ENCODE measurements at regions not wholly inside any gene's neighbourhood (a gene's known extent, or its start where the extent isn't known, plus 50 kb on each side); places are given as distances from the start of the nearest gene placed in this dataset.
A peak's percentile ranks its signal among the peaks of the same experiment; 100 is the strongest.

GRCh38 chr7:131869169-131869844 is 312.9 kb upstream of the PODXL start:
- no peak for TF ChIP-seq CTBP1 (IDR thresholded peaks at IDR 0.05; ENCODE audit: borderline replicate concordance)
- TF ChIP-seq SP1 (IDR thresholded peaks at IDR 0.05) = no peak
- TF ChIP-seq SUZ12 (IDR thresholded peaks at IDR 0.05) = no peak
- TF ChIP-seq FOXK2 (IDR thresholded peaks at IDR 0.05) = no peak
- TF ChIP-seq PKNOX1 (IDR thresholded peaks at IDR 0.05) = no peak
- no peak for TF ChIP-seq L3MBTL2 (conservative IDR thresholded peaks at IDR 0.05)
- POLR2A ChIA-PET = no interaction called here
- no peak for DNase-seq (ENCODE audit: extremely low spot score)
- CTCF ChIA-PET = interaction anchor here (2.7 kb wide), 1 partner anchor 10 kb away, joined by 10 read pairs; no protein-coding TSS in a partner anchor

GRCh38 chr7:131867461-131867860 is 311.0 kb upstream of the PODXL start:
- TF ChIP-seq FOXA1 (IDR thresholded peaks at IDR 0.05) (no peak), LEF1 (IDR thresholded peaks at IDR 0.05; ENCODE audit: borderline replicate concordance) (no peak), ZNF384 (IDR thresholded peaks at IDR 0.05) (no peak), BHLHE40 (IDR thresholded peaks at IDR 0.05; ENCODE audit: borderline replicate concordance) (no peak), FOXK2 (IDR thresholded peaks at IDR 0.05) (no peak), ELF4 (IDR thresholded peaks at IDR 0.05) (no peak), TARDBP (IDR thresholded peaks at IDR 0.05) (no peak), FOXM1 (IDR thresholded peaks at IDR 0.05; ENCODE audit: borderline replicate concordance) (no peak), ARNT (IDR thresholded peaks at IDR 0.05) (no peak)
- DNase-seq (ENCODE audit: extremely low spot score) = no peak
- ChIA-PET CTCF (interaction anchor here (2.7 kb wide), 1 partner anchor 8 kb away, joined by 10 read pairs; no protein-coding TSS in a partner anchor), POLR2A (no interaction called here)

GRCh38 chr7:131865911-131866310 is 309.5 kb upstream of the PODXL start:
- DNase-seq (ENCODE audit: extremely low spot score) = no peak
- ChIA-PET CTCF (no interaction called here), POLR2A (no interaction called here)
- no peak for TF ChIP-seq FOXM1 (IDR thresholded peaks at IDR 0.05; ENCODE audit: borderline replicate concordance)
- TF ChIP-seq FOXK2 (IDR thresholded peaks at IDR 0.05) = no peak
- TF ChIP-seq HDGF (IDR thresholded peaks at IDR 0.05; ENCODE audit: borderline replicate concordance) = no peak
- no peak for TF ChIP-seq SP1 (IDR thresholded peaks at IDR 0.05)
- no peak for TF ChIP-seq FOXA1 (IDR thresholded peaks at IDR 0.05)
- TF ChIP-seq ELF4 (IDR thresholded peaks at IDR 0.05) = no peak
- TF ChIP-seq CTBP1 (IDR thresholded peaks at IDR 0.05; ENCODE audit: borderline replicate concordance) = no peak
- no peak for TF ChIP-seq LEF1 (IDR thresholded peaks at IDR 0.05; ENCODE audit: borderline replicate concordance)
- no peak for TF ChIP-seq TARDBP (IDR thresholded peaks at IDR 0.05)
- TF ChIP-seq BHLHE40 (IDR thresholded peaks at IDR 0.05; ENCODE audit: borderline replicate concordance) = no peak
- TF ChIP-seq PKNOX1 (IDR thresholded peaks at IDR 0.05) = no peak
- no peak for TF ChIP-seq ZNF384 (IDR thresholded peaks at IDR 0.05)
- no peak for TF ChIP-seq SUZ12 (IDR thresholded peaks at IDR 0.05)
- no peak for TF ChIP-seq NFRKB (IDR thresholded peaks at IDR 0.05)
- no peak for TF ChIP-seq L3MBTL2 (conservative IDR thresholded peaks at IDR 0.05)
- TF ChIP-seq ARNT (IDR thresholded peaks at IDR 0.05) = no peak

GRCh38 chr7:131861620-131862346 is 305.4 kb upstream of the PODXL start:
- no peak for DNase-seq (ENCODE audit: extremely low spot score)
- TF ChIP-seq BHLHE40 (IDR thresholded peaks at IDR 0.05; ENCODE audit: borderline replicate concordance) (no peak), ARNT (IDR thresholded peaks at IDR 0.05) (no peak), FOXA1 (IDR thresholded peaks at IDR 0.05) (no peak), SP1 (IDR thresholded peaks at IDR 0.05) (no peak), FOXM1 (IDR thresholded peaks at IDR 0.05; ENCODE audit: borderline replicate concordance) (no peak), ELF4 (IDR thresholded peaks at IDR 0.05) (no peak), FOXK2 (IDR thresholded peaks at IDR 0.05) (no peak), ZNF384 (IDR thresholded peaks at IDR 0.05) (no peak), PKNOX1 (IDR thresholded peaks at IDR 0.05) (no peak), HDGF (IDR thresholded peaks at IDR 0.05; ENCODE audit: borderline replicate concordance) (no peak), TARDBP (IDR thresholded peaks at IDR 0.05) (no peak), LEF1 (IDR thresholded peaks at IDR 0.05; ENCODE audit: borderline replicate concordance) (no peak), SUZ12 (IDR thresholded peaks at IDR 0.05) (no peak), CTBP1 (IDR thresholded peaks at IDR 0.05; ENCODE audit: borderline replicate concordance) (no peak), NFRKB (IDR thresholded peaks at IDR 0.05) (no peak), L3MBTL2 (conservative IDR thresholded peaks at IDR 0.05) (no peak)
- CTCF ChIA-PET = no interaction called here
- POLR2A ChIA-PET = no interaction called here

- TF ChIP-seq PKNOX1 (IDR thresholded peaks at IDR 0.05) (no peak), TARDBP (IDR thresholded peaks at IDR 0.05) (no peak), CTBP1 (IDR thresholded peaks at IDR 0.05; ENCODE audit: borderline replicate concordance) (no peak), FOXM1 (IDR thresholded peaks at IDR 0.05; ENCODE audit: borderline replicate concordance) (no peak), L3MBTL2 (conservative IDR thresholded peaks at IDR 0.05) (no peak), LEF1 (IDR thresholded peaks at IDR 0.05; ENCODE audit: borderline replicate concordance) (no peak), SP1 (IDR thresholded peaks at IDR 0.05) (no peak), BHLHE40 (IDR thresholded peaks at IDR 0.05; ENCODE audit: borderline replicate concordance) (no peak), FOXK2 (IDR thresholded peaks at IDR 0.05) (no peak), SUZ12 (IDR thresholded peaks at IDR 0.05) (no peak), ELF4 (IDR thresholded peaks at IDR 0.05) (no peak), ARNT (IDR thresholded peaks at IDR 0.05) (no peak)
- peak; percentile 82 for DNase-seq (ENCODE audit: extremely low spot score)
- ChIA-PET POLR2A (no interaction called here), CTCF (interaction anchor here (0.6 to 1.9 kb wide), 25 partner anchors 9 to 1729 kb away, joined by 3 to 14 read pairs (median 3); no protein-coding TSS in a partner anchor)
Measured at GRCh38 chr7:131859147-131859821, 302.9 kb upstream of the PODXL start.
